SH-SY5Y (cell line): ENCODE measurements at regions not wholly inside any gene's neighbourhood (a gene's known extent, or its start where the extent isn't known, plus 50 kb on each side); places are given as distances from the start of the nearest gene placed in this dataset.

ENCODE experiments used
- GATA2 ChIP-seq: IDR thresholded peaks from 2 replicates; pipeline ENCODE4 v1.6.1; 2011; ENCODE audit warnings: mild to moderate bottlenecking, low read depth, low read length
- GATA3 ChIP-seq: IDR thresholded peaks from 2 replicates; pipeline ENCODE4 v1.6.1; 2011; ENCODE audit warnings: low read depth, mild to moderate bottlenecking, low read length, moderate library complexity

- TF ChIP-seq GATA2 (no peak), GATA3 (no peak)
Measured at GRCh38 chr4:169921237-169921636, 105.0 kb downstream of the MFAP3L start.
